Right atrium auricular region (tissue), 2 donors: ENCODE measurements at regions not wholly inside any gene's neighbourhood (a gene's known extent, or its start where the extent isn't known, plus 50 kb on each side); places are given as distances from the start of the nearest gene placed in this dataset.

Experiments used
- DNase-seq: peaks from one replicate; pipeline ENCODE4 v3.0.0-alpha.2; 2019; ENCODE audit warnings: low spot score
- H3K27ac ChIP-seq, 2 donors: fragments of 200-600 bp; sonication (generic); 1 replicate in 1 of 2; 2 replicates in 1 of 2; pipeline ENCODE4 v1.5.1; 2016 to 2019
- H3K27me3 ChIP-seq, 2 donors: fragments of 200-600 bp; sonication (generic); one replicate each; pipeline versions ENCODE4 v1.5.1 to v1.6.0; 2017 to 2019
- H3K36me3 ChIP-seq: fragments of 200-600 bp; sonication (generic); one replicate; pipeline ENCODE4 v1.5.1; 2016
- H3K4me1 ChIP-seq, 2 donors: fragments of 200-600 bp; sonication (generic); one replicate each; pipeline versions ENCODE4 v1.5.1 to v1.6.0; 2017 to 2019
- H3K4me3 ChIP-seq, 2 donors: fragments of 200-600 bp; sonication (generic); 1 replicate in 1 of 2; 2 replicates in 1 of 2; pipeline ENCODE4 v1.5.1; 2017 to 2019; ENCODE audit warnings: mild to moderate bottlenecking in 1 of 2, moderate library complexity in 1 of 2
- H3K9me3 ChIP-seq, 2 donors: fragments of 200-600 bp; sonication (generic); one replicate each; pipeline ENCODE4 v1.5.1; 2019
- TF ChIP-seq, protein P1 (sequence below), 2 donors: fragments of 200-600 bp; sonication (generic); IDR thresholded peaks; one replicate each; pipeline ENCODE4 v1.5.1; 2019; ENCODE audit warnings: antibody characterized with exemption in 2 of 2

DNA sequence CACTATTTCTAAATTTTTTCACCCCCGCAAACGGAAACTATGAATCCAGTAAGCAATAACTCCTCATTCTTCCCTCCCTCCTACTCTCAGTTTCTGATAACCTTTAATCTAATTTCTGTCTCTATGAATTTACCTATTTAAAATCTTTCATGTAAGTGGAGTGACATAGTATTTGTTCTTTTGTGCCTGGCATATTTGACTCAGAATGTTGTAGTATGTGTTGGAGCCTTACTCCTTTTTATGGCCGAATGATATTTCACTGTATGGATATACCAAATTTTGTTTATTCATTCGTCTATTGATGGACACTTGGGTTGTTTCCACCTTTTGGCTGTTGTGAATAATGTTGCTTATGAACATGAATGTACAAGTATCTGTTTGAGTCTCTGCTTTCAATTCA, 61.1 kb upstream of the C1GALT1C1 start:
- Histone ChIP-seq H3K4me1 (no peaks in the 10 kb centered on the region), H3K27me3 (no peaks in the 10 kb centered on the region), H3K4me3 (no peak overlapping the region), H3K36me3 (no peaks in the 10 kb centered on the region), H3K9me3 (no peaks in the 10 kb centered on the region), H3K27ac (no peak overlapping the region)
- TF ChIP-seq, protein P1, sequence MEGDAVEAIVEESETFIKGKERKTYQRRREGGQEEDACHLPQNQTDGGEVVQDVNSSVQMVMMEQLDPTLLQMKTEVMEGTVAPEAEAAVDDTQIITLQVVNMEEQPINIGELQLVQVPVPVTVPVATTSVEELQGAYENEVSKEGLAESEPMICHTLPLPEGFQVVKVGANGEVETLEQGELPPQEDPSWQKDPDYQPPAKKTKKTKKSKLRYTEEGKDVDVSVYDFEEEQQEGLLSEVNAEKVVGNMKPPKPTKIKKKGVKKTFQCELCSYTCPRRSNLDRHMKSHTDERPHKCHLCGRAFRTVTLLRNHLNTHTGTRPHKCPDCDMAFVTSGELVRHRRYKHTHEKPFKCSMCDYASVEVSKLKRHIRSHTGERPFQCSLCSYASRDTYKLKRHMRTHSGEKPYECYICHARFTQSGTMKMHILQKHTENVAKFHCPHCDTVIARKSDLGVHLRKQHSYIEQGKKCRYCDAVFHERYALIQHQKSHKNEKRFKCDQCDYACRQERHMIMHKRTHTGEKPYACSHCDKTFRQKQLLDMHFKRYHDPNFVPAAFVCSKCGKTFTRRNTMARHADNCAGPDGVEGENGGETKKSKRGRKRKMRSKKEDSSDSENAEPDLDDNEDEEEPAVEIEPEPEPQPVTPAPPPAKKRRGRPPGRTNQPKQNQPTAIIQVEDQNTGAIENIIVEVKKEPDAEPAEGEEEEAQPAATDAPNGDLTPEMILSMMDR (IDR thresholded peaks at IDR 0.05): no peak
- DNase-seq: no peak

DNA sequence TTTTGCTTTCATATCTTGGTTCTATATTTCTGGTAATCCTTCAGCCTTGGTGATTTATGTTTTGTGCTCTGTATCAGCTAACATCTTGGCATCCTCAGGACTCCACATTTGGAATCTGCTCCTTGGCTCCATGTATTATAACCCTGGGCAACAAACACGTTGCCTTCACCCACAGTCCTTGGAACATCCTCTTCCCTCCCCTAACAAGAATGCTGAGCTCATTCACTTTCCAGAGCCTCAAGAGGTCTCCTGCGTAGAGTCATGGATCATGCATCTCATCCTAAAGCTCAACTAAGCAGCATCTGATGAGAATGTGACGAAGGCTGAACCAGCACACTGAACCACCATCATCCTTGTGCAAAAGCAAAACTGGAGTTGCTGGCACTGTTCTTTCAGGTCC, 60.5 kb upstream of the C1GALT1C1 start:
- no peak overlapping the region for H3K4me3 ChIP-seq
- H3K9me3 ChIP-seq: no peaks in the 10 kb centered on the region

DNA sequence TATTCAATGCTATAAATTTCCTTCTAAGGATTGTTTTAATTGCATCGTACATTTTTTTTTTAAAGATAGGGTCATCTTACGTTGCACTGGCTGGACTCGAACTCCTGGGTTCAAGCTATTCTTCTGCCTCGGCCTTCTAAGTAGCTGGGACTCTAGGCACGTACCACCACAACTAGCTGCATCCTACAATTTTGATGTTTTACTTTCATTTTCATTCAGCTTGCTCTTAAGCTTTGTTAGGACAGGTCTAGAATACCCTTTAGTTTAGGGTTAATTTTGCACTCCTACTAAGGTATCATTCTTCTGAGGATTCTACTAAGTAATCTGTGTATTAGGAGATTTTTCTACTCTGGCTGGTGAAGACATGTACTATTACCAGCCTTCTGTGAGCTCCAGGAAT, 50.2 kb upstream of the C1GALT1C1 start:
- H3K27me3 ChIP-seq: no peaks in the 10 kb centered on the region
- TF ChIP-seq, protein P1 (IDR thresholded peaks at IDR 0.05): no peak
- no peak overlapping the region for H3K4me3 ChIP-seq
- no peak for DNase-seq
- H3K4me1 ChIP-seq: no peaks in the 10 kb centered on the region
- H3K9me3 ChIP-seq: no peaks in the 10 kb centered on the region
- no peaks in the 10 kb centered on the region for H3K36me3 ChIP-seq
- no peak overlapping the region for H3K27ac ChIP-seq

More for the DNA sequence above, 60.5 kb upstream of the C1GALT1C1 start:
- Histone ChIP-seq H3K27me3 (no peaks in the 10 kb centered on the region), H3K4me1 (no peaks in the 10 kb centered on the region), H3K36me3 (no peaks in the 10 kb centered on the region), H3K27ac (no peak overlapping the region)
- no peak for DNase-seq
- TF ChIP-seq, protein P1 (IDR thresholded peaks at IDR 0.05): no peak
